ENCODE measurements at regions not wholly inside any gene's neighbourhood (a gene's known extent, or its start where the extent isn't known, plus 50 kb on each side); places are given as distances from the start of the nearest gene placed in this dataset.

- ATAC-seq (no peak), DNase-seq (no peak)
- Histone ChIP-seq H3K9me2 (replicated peaks; ENCODE audit: low read length) (no peaks in the 10 kb centered on the region), H3K27me3 (ENCODE audit: low read length) (no peaks in the 10 kb centered on the region), H4K20me1 (ENCODE audit: low read length) (no peaks in the 10 kb centered on the region), H3K27ac (ENCODE audit: low read length) (no peak overlapping the region), H3F3A (ENCODE audit: low read length, unreplicated experiment) (no peaks in the 10 kb centered on the region), H3K79me2 (ENCODE audit: low read length) (no peaks in the 10 kb centered on the region), H3K4me2 (ENCODE audit: low read length) (no peak overlapping the region), H3K9ac (ENCODE audit: low read length) (no peak overlapping the region), H3K4me1 (ENCODE audit: insufficient read depth, low read length) (no peaks in the 10 kb centered on the region), H2AFZ (ENCODE audit: low read length) (no peak overlapping the region), H3K36me3 (ENCODE audit: low read depth, low read length) (no peaks in the 10 kb centered on the region), H3K4me3 (ENCODE audit: low read length) (no peak overlapping the region), H3K9me3 (ENCODE audit: low read length) (no peaks in the 10 kb centered on the region)
- TF ChIP-seq CTCF (conservative IDR thresholded peaks at IDR 0.05; ENCODE audit: low read depth, low read length) (no peak), EZH2 (IDR thresholded peaks at IDR 0.05; ENCODE audit: low read length, unreplicated experiment) (no peak), EZH2phosphoT487 (IDR thresholded peaks at IDR 0.05; ENCODE audit: borderline replicate concordance, low read length) (no peak)
- ChIA-PET POLR2A (ENCODE audit: unreplicated experiment) (no interaction called here), CTCF (interaction anchor here (0.6 kb wide), 1 partner anchor 205 kb away, joined by 7 read pairs; no protein-coding TSS in a partner anchor)
- no TSS peak for BruUV-seq (replicated peaks)
- intact Hi-C loops (cut with micrococcal nuclease) = no loop called here
These were observed 267.3 kb downstream of the BCOR start for GRCh38 chrX:39830414-39830813.

GRCh38 chrX:39832211-39832610 lies 265.5 kb downstream of the BCOR start:
- Histone ChIP-seq H3K9ac (ENCODE audit: low read length) (no peak overlapping the region), H2AFZ (ENCODE audit: low read length) (no peak overlapping the region), H3K4me1 (ENCODE audit: insufficient read depth, low read length) (no peaks in the 10 kb centered on the region), H3F3A (ENCODE audit: low read length, unreplicated experiment) (no peaks in the 10 kb centered on the region), H3K27ac (ENCODE audit: low read length) (no peak overlapping the region), H3K9me2 (replicated peaks; ENCODE audit: low read length) (no peaks in the 10 kb centered on the region), H3K36me3 (ENCODE audit: low read depth, low read length) (no peaks in the 10 kb centered on the region), H3K4me2 (ENCODE audit: low read length) (no peak overlapping the region), H3K79me2 (ENCODE audit: low read length) (no peaks in the 10 kb centered on the region), H3K9me3 (ENCODE audit: low read length) (no peaks in the 10 kb centered on the region), H4K20me1 (ENCODE audit: low read length) (no peaks in the 10 kb centered on the region), H3K27me3 (ENCODE audit: low read length) (no peaks in the 10 kb centered on the region), H3K4me3 (ENCODE audit: low read length) (no peak overlapping the region)
- ATAC-seq = no peak
- DNase-seq = no peak
- intact Hi-C loops (cut with micrococcal nuclease) = no loop called here
- no TSS peak for BruUV-seq (replicated peaks)
- no peak for TF ChIP-seq CTCF (conservative IDR thresholded peaks at IDR 0.05; ENCODE audit: low read depth, low read length)
- TF ChIP-seq EZH2phosphoT487 (IDR thresholded peaks at IDR 0.05; ENCODE audit: borderline replicate concordance, low read length) = no peak
- TF ChIP-seq EZH2 (IDR thresholded peaks at IDR 0.05; ENCODE audit: low read length, unreplicated experiment) = no peak
- ChIA-PET POLR2A (ENCODE audit: unreplicated experiment) (no interaction called here), CTCF (no interaction called here)

GRCh38 chrX:39834600-39834999 lies 263.2 kb downstream of the BCOR start:
- H3K9ac ChIP-seq (ENCODE audit: low read length) = no peak overlapping the region
- no peaks in the 10 kb centered on the region for H3K79me2 ChIP-seq (ENCODE audit: low read length)
- no peaks in the 10 kb centered on the region for H3F3A ChIP-seq (ENCODE audit: low read length, unreplicated experiment)
- no peak overlapping the region for H2AFZ ChIP-seq (ENCODE audit: low read length)
- ATAC-seq (no peak), DNase-seq (no peak)
- H3K27ac ChIP-seq (ENCODE audit: low read length) = no peak overlapping the region
- H3K4me3 ChIP-seq (ENCODE audit: low read length) = no peak overlapping the region
- H4K20me1 ChIP-seq (ENCODE audit: low read length) = no peaks in the 10 kb centered on the region
- ChIA-PET CTCF (no interaction called here), POLR2A (ENCODE audit: unreplicated experiment) (no interaction called here)
- no peaks in the 10 kb centered on the region for H3K36me3 ChIP-seq (ENCODE audit: low read depth, low read length)
- no peaks in the 10 kb centered on the region for H3K9me2 ChIP-seq (replicated peaks; ENCODE audit: low read length)
- no TSS peak for BruUV-seq (replicated peaks)
- no peaks in the 10 kb centered on the region for H3K27me3 ChIP-seq (ENCODE audit: low read length)
- intact Hi-C loops (cut with micrococcal nuclease) = no loop called here
- H3K4me2 ChIP-seq (ENCODE audit: low read length) = no peak overlapping the region
- no peaks in the 10 kb centered on the region for H3K4me1 ChIP-seq (ENCODE audit: insufficient read depth, low read length)
- TF ChIP-seq CTCF (conservative IDR thresholded peaks at IDR 0.05; ENCODE audit: low read depth, low read length) = no peak
- no peak for TF ChIP-seq EZH2phosphoT487 (IDR thresholded peaks at IDR 0.05; ENCODE audit: borderline replicate concordance, low read length)
- no peak for TF ChIP-seq EZH2 (IDR thresholded peaks at IDR 0.05; ENCODE audit: low read length, unreplicated experiment)
- H3K9me3 ChIP-seq (ENCODE audit: low read length) = no peaks in the 10 kb centered on the region
